ENCODE measurements at regions not wholly inside any gene's neighbourhood (a gene's known extent, or its start where the extent isn't known, plus 50 kb on each side); places are given as distances from the start of the nearest gene placed in this dataset.
"Not testable (repeated sequence)": the region's sequence is repeated elsewhere in the genome, so short reads cannot be mapped to it uniquely, and the experiment has no call there.

DNA sequence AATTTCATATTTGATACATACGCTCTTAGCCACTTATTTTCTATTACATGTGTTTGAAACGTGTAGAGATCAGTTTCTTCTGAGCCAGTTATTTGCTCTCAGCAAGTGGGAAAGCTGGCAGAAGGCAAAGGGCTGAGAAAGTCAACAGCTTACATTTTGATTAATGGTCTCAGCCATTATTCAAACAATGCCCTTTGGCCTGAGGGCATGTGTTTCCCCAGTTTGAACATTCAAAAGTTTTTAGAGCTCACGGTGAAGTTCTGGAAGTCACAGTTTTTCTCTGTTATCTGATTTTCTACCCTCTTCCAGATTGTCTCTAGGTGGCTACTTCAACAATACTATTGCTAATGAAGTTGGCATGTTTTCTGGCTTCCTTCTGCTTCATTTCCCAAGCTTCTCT is 591.8 kb upstream of the CPEB2 start:
- TF ChIP-seq, protein P1, sequence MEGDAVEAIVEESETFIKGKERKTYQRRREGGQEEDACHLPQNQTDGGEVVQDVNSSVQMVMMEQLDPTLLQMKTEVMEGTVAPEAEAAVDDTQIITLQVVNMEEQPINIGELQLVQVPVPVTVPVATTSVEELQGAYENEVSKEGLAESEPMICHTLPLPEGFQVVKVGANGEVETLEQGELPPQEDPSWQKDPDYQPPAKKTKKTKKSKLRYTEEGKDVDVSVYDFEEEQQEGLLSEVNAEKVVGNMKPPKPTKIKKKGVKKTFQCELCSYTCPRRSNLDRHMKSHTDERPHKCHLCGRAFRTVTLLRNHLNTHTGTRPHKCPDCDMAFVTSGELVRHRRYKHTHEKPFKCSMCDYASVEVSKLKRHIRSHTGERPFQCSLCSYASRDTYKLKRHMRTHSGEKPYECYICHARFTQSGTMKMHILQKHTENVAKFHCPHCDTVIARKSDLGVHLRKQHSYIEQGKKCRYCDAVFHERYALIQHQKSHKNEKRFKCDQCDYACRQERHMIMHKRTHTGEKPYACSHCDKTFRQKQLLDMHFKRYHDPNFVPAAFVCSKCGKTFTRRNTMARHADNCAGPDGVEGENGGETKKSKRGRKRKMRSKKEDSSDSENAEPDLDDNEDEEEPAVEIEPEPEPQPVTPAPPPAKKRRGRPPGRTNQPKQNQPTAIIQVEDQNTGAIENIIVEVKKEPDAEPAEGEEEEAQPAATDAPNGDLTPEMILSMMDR (IDR thresholded peaks at IDR 0.05), result no peak
- 23 to 25% (median 23%) methylated on average over 3 of the region's 3 CpGs for WGBS, 3 donors

DNA sequence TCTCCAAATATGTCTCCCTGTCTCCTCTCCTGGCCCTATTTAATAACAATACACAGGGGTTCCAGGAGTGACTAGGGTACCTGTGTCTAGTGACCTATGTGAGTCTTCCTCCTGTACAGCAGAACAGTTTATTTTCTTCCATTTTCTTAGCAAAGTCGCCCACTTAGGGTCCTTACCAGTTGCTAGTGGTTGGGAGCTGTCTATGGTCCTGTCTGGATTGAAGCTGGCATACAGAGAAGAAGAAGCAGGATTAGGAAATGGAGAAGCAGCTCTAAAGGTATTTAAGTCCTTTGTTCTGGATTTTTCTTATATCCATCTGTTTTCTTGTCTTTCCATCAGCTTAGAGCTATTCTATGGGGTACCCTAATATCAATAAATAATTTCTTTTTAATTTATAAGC is 587.1 kb upstream of the CPEB2 start:
- DNase-seq, result no peak
- ATAC-seq, result no peak
- no peak overlapping the region for H3K27ac ChIP-seq
- no peaks in the 10 kb centered on the region for H3K27me3 ChIP-seq (ENCODE audit: insufficient read depth in 3 of 3, low read length in 2 of 3)
- intact Hi-C loops (cut with DNase I), result no loop called here
- WGBS, 3 donors, result 9 to 16% (median 13%) methylated on average over 1 of the region's 1 CpG
- no peaks in the 10 kb centered on the region for H3K4me1 ChIP-seq
- H3K36me3 ChIP-seq (ENCODE audit: insufficient read depth in 1 of 2, low read depth in 1 of 2), result no peaks in the 10 kb centered on the region
- H3K4me3 ChIP-seq, result no peak overlapping the region
- H3K9me3 ChIP-seq, result no peaks in the 10 kb centered on the region
- TF ChIP-seq, protein P1 (IDR thresholded peaks at IDR 0.05), result no peak

More for the DNA sequence above, 591.8 kb upstream of the CPEB2 start:
- Histone ChIP-seq H3K36me3 (ENCODE audit: insufficient read depth in 1 of 2, low read depth in 1 of 2) (no peaks in the 10 kb centered on the region), H3K27ac (no peak overlapping the region), H3K4me1 (no peaks in the 10 kb centered on the region), H3K4me3 (no peak overlapping the region), H3K27me3 (ENCODE audit: insufficient read depth in 3 of 3, low read length in 2 of 3) (no peaks in the 10 kb centered on the region), H3K9me3 (no peaks in the 10 kb centered on the region)
- ATAC-seq (no peak), DNase-seq (no peak)
- intact Hi-C loops (cut with DNase I), result no loop called here

DNA sequence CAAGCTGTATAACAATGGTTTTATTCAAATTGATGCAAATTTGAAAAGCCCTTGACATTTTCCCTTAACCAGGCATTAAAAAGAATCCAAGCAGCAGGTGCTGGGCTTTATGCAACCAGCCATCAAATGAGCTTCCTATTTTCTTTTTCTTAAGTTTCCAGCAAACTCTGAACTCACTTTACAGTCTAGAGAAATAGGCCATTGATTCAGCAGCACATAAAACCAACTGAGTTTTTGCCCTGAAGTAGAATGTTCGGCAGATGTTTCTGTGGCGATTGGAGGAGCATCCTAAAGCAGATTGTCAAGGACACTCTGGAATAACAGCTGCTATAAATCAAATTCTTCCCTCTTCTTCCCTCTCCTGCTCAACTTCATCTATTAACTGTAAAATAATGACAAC is 582.8 kb upstream of the CPEB2 start:
- intact Hi-C loops (cut with DNase I), result no loop called here
- Histone ChIP-seq H3K4me3 (no peak overlapping the region), H3K9me3 (no peaks in the 10 kb centered on the region), H3K27ac (no peak overlapping the region), H3K27me3 (ENCODE audit: insufficient read depth in 3 of 3, low read length in 2 of 3) (no peaks in the 10 kb centered on the region), H3K4me1 (no peaks in the 10 kb centered on the region), H3K36me3 (ENCODE audit: insufficient read depth in 1 of 2, low read depth in 1 of 2) (no peaks in the 10 kb centered on the region)
- no peak for ATAC-seq
- WGBS, 3 donors, result 79 to 93% (median 79%) methylated on average over 2 of the region's 2 CpGs
- TF ChIP-seq, protein P1 (IDR thresholded peaks at IDR 0.05), result no peak
- no peak for DNase-seq

DNA sequence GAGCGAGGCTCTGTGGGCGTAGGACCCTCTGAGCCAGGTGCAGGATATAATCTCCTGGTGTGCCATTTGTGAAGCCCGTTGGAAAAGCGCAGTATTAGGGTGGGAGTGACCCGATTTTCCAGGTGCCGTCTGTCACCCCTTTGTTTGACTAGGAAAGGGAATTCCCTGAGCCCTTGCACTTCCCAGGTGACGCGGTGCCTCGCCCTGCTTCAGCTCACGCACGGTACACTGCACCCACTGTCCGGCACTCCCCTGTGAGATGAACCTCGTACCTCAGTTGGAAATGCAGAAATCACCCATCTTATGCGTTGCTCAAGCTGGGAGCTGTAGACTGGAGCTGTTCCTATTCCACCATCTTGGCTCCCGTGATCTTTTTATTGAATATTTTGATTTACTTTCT is 576.0 kb upstream of the CPEB2 start:
- 87 to 89% (median 89%) methylated on average over 15 of the region's 15 CpGs for WGBS, 3 donors
- H3K36me3 ChIP-seq (ENCODE audit: insufficient read depth in 1 of 2, low read depth in 1 of 2); ATAC-seq; DNase-seq; H3K27me3 ChIP-seq (ENCODE audit: insufficient read depth in 3 of 3, low read length in 2 of 3); intact Hi-C loops (cut with DNase I); H3K27ac ChIP-seq; H3K9me3 ChIP-seq; H3K4me1 ChIP-seq; H3K4me3 ChIP-seq: not testable (repeated sequence)

DNA sequence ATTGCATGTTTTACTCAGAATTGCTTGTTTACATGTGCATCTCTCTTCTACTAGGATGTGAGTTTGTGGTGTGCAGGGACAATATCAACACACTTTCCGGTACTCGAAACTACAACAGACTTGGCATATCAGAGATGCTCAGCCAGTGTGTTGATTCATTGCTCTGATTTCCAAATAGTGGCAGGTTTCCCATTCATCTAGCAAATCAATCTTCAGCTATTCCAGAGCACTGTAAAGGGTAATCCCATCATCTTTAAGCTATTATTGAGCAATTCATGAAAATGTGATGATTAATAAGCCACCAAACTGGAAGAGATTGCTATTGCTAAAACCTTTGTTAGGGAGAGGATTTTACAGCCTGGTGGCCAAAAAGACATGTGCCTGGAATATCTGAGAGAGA is 574.2 kb upstream of the CPEB2 start:
- H3K4me3 ChIP-seq, result no peak overlapping the region
- WGBS, 3 donors, result 82 to 94% (median 91%) methylated on average over 2 of the region's 2 CpGs
- H3K36me3 ChIP-seq (ENCODE audit: insufficient read depth in 1 of 2, low read depth in 1 of 2), result no peaks in the 10 kb centered on the region
- DNase-seq, result no peak
- no peak for ATAC-seq
- intact Hi-C loops (cut with DNase I), result no loop called here
- H3K4me1 ChIP-seq, result no peaks in the 10 kb centered on the region
- H3K9me3 ChIP-seq, result no peaks in the 10 kb centered on the region
- H3K27me3 ChIP-seq (ENCODE audit: insufficient read depth in 3 of 3, low read length in 2 of 3), result no peaks in the 10 kb centered on the region
- TF ChIP-seq, protein P1 (IDR thresholded peaks at IDR 0.05), result no peak
- H3K27ac ChIP-seq, result no peak overlapping the region
